ENCODE measurements at regions not wholly inside any gene's neighbourhood (a gene's known extent, or its start where the extent isn't known, plus 50 kb on each side); places are given as distances from the start of the nearest gene placed in this dataset.

- H3K4me1 ChIP-seq (ENCODE audit: control insufficient read depth, extremely low read depth, insufficient read depth, low read length) = no peaks in the 10 kb centered on the region
- H3K36me3 ChIP-seq (ENCODE audit: control insufficient read depth, insufficient read depth, low read length) = no peaks in the 10 kb centered on the region
- no peak overlapping the region for H3K27ac ChIP-seq (ENCODE audit: insufficient read depth, low read length)
- DNase-seq (ENCODE audit: low read depth in 2 of 2) = no peak
- H3K79me2 ChIP-seq (ENCODE audit: control insufficient read depth, insufficient read depth, low read length) = no peaks in the 10 kb centered on the region
- TF ChIP-seq EZH2 (IDR thresholded peaks at IDR 0.05; ENCODE audit: low read length, missing control alignments) (no peak), CTCF (conservative IDR thresholded peaks at IDR 0.05 in 1 of 2, IDR thresholded peaks at IDR 0.05 in 1 of 2; ENCODE audit: low read depth in 1 of 2, low read length in 2 of 2) (no peak)
- H4K20me1 ChIP-seq (ENCODE audit: control insufficient read depth, extremely low read depth, insufficient read depth, low read length) = no peaks in the 10 kb centered on the region
- no peak overlapping the region for H3K9ac ChIP-seq (ENCODE audit: insufficient read depth, low read length)
- H3K4me2 ChIP-seq (ENCODE audit: extremely low read depth, insufficient read depth, low read length) = no peak overlapping the region
- no peaks in the 10 kb centered on the region for H3K27me3 ChIP-seq (ENCODE audit: control insufficient read depth, insufficient read depth, low read length)
- H3K9me3 ChIP-seq (ENCODE audit: control insufficient read depth, insufficient read depth, low read depth, low read length) = no peaks in the 10 kb centered on the region
- no peak overlapping the region for H3K4me3 ChIP-seq (replicated peaks in 1 of 4; ENCODE audit: control extremely low read depth in 1 of 4, insufficient read depth in 1 of 4, low read depth in 3 of 4, low read length in 4 of 4)
- no peak overlapping the region for H2AFZ ChIP-seq (ENCODE audit: low read length)
Measured at GRCh38 chr5:116371935-116372334, 202.7 kb downstream of the SEMA6A start.

- H4K20me1 ChIP-seq (ENCODE audit: control insufficient read depth, extremely low read depth, insufficient read depth, low read length) = no peaks in the 10 kb centered on the region
- no peaks in the 10 kb centered on the region for H3K27me3 ChIP-seq (ENCODE audit: control insufficient read depth, insufficient read depth, low read length)
- TF ChIP-seq CTCF (conservative IDR thresholded peaks at IDR 0.05 in 1 of 2, IDR thresholded peaks at IDR 0.05 in 1 of 2; ENCODE audit: low read depth in 1 of 2, low read length in 2 of 2) = no peak
- no peaks in the 10 kb centered on the region for H3K36me3 ChIP-seq (ENCODE audit: control insufficient read depth, insufficient read depth, low read length)
- no peaks in the 10 kb centered on the region for H3K9me3 ChIP-seq (ENCODE audit: control insufficient read depth, insufficient read depth, low read depth, low read length)
- H3K4me1 ChIP-seq (ENCODE audit: control insufficient read depth, extremely low read depth, insufficient read depth, low read length) = no peaks in the 10 kb centered on the region
- no peak overlapping the region for H2AFZ ChIP-seq (ENCODE audit: low read length)
- no peak overlapping the region for H3K4me2 ChIP-seq (ENCODE audit: extremely low read depth, insufficient read depth, low read length)
- DNase-seq (ENCODE audit: low read depth in 2 of 2) = no peak
- H3K4me3 ChIP-seq (replicated peaks in 1 of 4; ENCODE audit: control extremely low read depth in 1 of 4, insufficient read depth in 1 of 4, low read depth in 3 of 4, low read length in 4 of 4) = no peak overlapping the region
- no peak overlapping the region for H3K9ac ChIP-seq (ENCODE audit: insufficient read depth, low read length)
- H3K79me2 ChIP-seq (ENCODE audit: control insufficient read depth, insufficient read depth, low read length) = no peaks in the 10 kb centered on the region
- H3K27ac ChIP-seq (ENCODE audit: insufficient read depth, low read length) = no peak overlapping the region
Measured at GRCh38 chr5:116371431-116371830, 203.2 kb downstream of the SEMA6A start.

GRCh38 chr5:116370886-116371285, 203.7 kb downstream of the SEMA6A start:
- H3K27me3 ChIP-seq (ENCODE audit: control insufficient read depth, insufficient read depth, low read length) = no peaks in the 10 kb centered on the region
- no peak overlapping the region for H3K4me3 ChIP-seq (replicated peaks in 1 of 4; ENCODE audit: control extremely low read depth in 1 of 4, insufficient read depth in 1 of 4, low read depth in 3 of 4, low read length in 4 of 4)
- H2AFZ ChIP-seq (ENCODE audit: low read length) = no peak overlapping the region
- H3K79me2 ChIP-seq (ENCODE audit: control insufficient read depth, insufficient read depth, low read length) = no peaks in the 10 kb centered on the region
- no peaks in the 10 kb centered on the region for H3K36me3 ChIP-seq (ENCODE audit: control insufficient read depth, insufficient read depth, low read length)
- no peak overlapping the region for H3K4me2 ChIP-seq (ENCODE audit: extremely low read depth, insufficient read depth, low read length)
- H4K20me1 ChIP-seq (ENCODE audit: control insufficient read depth, extremely low read depth, insufficient read depth, low read length) = no peaks in the 10 kb centered on the region
- no peaks in the 10 kb centered on the region for H3K4me1 ChIP-seq (ENCODE audit: control insufficient read depth, extremely low read depth, insufficient read depth, low read length)
- no peaks in the 10 kb centered on the region for H3K9me3 ChIP-seq (ENCODE audit: control insufficient read depth, insufficient read depth, low read depth, low read length)
- H3K27ac ChIP-seq (ENCODE audit: insufficient read depth, low read length) = no peak overlapping the region
- no peak overlapping the region for H3K9ac ChIP-seq (ENCODE audit: insufficient read depth, low read length)
- peak; percentile 26 to 41 for DNase-seq (ENCODE audit: low read depth in 2 of 2)
- TF ChIP-seq EZH2 (IDR thresholded peaks at IDR 0.05; ENCODE audit: low read length, missing control alignments) (no peak), CTCF (conservative IDR thresholded peaks at IDR 0.05 in 1 of 2, IDR thresholded peaks at IDR 0.05 in 1 of 2; ENCODE audit: low read depth in 1 of 2, low read length in 2 of 2) (no peak)

Measured in fibroblast of lung (primary cell).